HCEC 1CT (cell line): ENCODE measurements at regions not wholly inside any gene's neighbourhood (a gene's known extent, or its start where the extent isn't known, plus 50 kb on each side); places are given as distances from the start of the nearest gene placed in this dataset.
"Not testable (repeated sequence)": the region's sequence is repeated elsewhere in the genome, so short reads cannot be mapped to it uniquely, and the experiment has no call there.

Experiments
- DNase-seq: peaks from one replicate; pipeline ENCODE4 v3.0.0-alpha.2; 2017

DNA sequence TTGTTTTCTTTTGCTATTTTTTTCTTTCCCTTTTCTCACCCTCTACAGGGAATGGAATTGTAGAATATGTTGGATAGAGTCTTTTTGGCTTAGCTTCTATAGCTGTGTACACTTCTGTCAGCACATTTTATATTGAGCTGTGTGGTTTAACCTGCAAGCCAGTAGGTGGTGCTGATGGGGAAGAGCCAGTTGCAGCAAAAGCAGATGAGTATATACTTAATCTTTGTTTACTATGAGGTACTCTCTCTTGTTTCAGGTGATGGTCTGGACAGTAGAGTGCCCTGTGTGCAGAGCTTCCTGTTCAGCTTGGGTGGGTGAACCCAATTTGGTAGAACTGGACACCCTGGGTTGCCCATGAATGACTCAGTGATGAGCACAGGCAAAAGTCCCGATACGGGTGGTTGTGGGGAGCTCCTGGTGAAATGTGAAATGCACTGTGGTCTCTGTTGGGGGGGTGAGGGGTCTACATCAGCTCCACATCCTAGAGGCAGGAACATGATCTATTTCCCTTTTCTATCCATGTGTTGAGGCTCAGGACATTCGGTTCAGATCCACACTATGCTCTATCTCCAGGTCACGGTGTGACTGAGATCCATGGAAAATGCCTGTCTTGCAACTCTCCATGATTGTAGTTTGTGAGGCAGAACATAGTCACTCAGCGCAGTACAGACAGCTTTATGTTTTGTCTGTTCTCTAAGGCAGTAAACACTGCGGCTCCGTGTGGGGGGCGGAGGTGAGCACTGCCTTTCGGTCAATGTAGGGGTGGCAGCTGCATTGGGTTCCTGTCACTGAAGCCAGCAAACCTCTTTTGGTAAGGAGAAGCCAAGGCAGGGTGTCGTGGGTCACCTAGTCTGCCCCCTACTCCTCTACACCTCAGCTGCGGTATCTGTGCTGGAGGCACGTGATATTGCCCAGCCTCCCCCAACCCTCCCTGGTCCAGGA is 353.2 kb downstream of the PRR16 start:
- peak; percentile 44 for DNase-seq

- DNase-seq = no peak
Observed at GRCh38 chr5:120818128-120818527, 354.0 kb downstream of the PRR16 start.

- DNase-seq = peak; percentile 44
Observed at GRCh38 chr5:120823328-120823727, 359.2 kb downstream of the PRR16 start.

DNA sequence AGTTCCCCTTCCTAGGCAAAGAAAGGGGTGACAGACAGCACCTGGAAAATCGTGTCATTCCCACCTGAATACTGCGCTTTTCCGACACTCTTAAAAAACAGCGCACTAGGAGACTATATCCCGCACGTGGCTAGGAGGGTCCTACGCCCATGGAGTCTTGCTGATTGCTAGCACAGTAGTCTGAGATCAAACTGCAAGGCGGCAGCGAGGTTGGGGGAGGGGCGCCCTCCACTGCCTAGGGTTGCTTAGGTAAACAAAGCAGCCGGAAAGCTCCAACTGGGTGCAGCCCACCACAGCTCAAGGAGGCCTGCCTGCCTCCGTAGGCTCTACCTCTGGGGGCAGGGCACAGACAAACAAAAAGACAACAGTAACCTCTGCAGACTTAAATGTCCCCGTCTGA is 367.5 kb downstream of the PRR16 start:
- not testable (repeated sequence) for DNase-seq

- no peak for DNase-seq
Observed at GRCh38 chr5:120841830-120842229, 377.7 kb downstream of the PRR16 start.

DNA sequence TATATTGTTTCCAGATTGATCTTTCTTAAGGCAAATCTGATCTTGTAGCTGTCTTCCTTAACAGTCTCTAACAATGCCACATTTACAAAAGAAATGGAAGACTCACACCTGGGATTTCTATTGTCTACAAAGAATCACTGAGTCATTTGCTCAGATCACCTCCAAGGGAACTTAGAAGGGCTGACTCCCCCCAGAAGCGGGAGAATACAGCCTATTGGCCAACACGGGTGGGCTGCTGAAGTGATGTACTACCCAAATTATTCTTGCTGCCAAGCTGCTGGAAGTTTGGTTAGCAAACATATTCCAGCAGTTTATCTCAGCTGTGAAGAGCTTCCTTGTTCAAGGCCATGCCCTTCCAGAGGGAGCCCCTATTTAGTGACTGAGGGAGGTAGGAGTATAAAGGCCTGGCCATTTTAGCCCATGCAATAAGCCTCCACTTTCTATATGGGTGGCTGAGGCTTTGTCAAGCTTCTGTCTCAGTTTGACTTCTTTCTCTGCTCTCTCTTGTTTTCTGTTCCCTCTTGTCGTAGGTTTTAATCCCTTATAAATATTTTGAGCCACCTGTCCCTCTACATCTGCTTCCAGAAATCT is 379.4 kb downstream of the PRR16 start:
- DNase-seq = no peak

DNA sequence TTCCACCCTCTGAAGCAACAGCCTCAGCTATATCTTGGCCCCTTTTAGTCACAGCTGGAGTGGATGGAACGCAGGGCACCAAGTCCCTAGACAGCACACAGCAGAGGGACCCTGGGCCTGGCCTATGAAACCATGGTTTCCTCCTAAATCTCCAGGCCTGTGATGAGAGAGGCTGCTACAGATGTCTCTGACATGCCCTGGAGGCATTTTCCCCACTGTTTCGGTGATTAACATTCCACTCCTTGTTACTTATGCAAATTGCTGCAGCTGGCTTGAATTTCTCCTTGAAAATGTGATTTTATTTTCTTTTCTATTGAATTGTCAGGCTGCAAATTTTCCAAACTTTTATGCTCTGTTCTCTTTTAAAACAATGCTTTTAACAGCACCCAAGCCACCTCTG is 384.8 kb downstream of the PRR16 start:
- DNase-seq = no peak

DNA sequence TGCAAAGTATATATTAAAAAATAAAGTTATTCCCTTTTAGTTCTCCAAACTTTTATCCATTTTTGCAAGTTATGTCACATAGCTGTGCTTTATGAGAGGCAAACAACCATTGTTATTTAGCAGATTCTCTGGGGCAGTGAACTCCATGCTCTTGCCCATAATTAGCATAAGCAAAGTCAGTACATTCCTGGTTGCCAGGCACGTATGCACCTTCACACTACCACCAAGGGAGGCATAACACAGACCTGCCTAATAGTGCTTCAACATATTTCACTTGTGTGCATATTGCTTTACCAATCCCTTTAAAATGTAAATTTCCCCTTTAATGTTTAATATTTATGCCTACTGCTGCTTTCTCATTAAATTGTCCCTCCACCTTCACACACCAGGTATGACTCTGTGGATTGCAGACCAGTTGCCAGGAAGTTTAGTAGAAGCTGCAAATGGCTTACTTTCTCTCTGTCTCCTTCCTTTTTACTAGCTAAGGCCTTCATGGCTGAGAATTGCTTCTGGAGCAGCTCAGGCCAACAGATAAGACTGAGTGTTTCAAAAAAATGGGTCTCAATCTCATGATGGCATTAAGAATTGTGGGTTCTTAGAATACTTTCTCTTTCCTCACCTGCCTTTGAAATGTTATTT is 388.2 kb downstream of the PRR16 start:
- DNase-seq = no peak

- DNase-seq = no peak
Observed at GRCh38 chr5:120866997-120867396, 402.9 kb downstream of the PRR16 start.

DNA sequence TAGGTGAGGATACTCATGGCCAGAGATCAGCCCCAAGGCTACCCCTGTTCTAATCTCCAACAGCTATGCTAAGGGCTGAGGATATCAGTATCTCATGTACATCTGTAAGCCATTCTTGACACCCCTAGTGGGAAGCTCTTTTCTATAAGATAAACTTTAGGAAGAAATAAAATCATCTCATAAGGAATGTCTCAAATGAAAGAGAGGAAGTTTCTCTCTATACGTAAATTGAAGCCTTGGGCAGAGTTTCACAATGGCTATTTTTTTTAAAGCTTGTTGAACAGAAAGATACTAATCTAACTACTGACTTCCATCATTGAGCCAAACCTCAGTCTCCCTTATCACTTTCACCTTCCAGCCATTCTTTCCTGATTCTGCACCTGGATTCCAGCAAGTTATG is 405.7 kb downstream of the PRR16 start:
- DNase-seq = no peak

- DNase-seq = no peak
Observed at GRCh38 chr5:120872297-120872696, 408.2 kb downstream of the PRR16 start.

- DNase-seq = no peak
Observed at GRCh38 chr5:120873083-120873482, 409.0 kb downstream of the PRR16 start.

DNA sequence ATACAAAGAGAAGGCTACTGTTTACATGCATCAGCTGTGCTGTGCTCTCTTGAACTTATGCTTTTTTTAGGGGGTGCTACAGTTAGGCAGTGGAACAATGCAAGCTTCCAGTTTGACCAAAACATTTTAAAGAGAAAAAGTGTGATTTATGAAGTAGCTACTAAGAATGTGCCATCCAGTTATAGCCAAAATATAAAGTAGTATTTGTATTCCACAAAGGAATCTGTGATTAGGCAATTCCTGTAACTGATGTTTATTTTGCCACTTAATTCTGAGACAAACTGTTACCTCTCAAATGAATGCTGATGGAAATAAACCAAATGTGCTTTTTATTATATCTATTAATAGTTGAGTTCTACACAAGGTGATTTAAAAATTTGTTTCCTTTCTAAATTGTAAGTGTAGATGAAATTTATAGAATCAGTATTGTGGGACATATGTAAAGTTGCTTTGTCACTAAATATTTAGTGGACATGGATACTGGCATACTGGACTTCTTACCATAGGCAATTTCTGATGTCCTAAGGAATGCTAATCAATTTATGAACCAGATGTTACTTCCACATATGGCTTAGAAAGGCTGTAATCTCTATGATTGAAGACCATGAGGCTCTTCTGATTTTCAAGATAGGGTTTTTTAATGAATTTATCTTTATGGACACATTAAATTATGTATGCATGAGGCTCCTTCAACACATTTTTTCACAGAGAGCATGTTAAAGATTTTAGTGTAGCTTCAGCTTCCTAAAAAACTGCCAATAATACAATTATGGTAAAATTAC is 410.2 kb downstream of the PRR16 start:
- DNase-seq = no peak

DNA sequence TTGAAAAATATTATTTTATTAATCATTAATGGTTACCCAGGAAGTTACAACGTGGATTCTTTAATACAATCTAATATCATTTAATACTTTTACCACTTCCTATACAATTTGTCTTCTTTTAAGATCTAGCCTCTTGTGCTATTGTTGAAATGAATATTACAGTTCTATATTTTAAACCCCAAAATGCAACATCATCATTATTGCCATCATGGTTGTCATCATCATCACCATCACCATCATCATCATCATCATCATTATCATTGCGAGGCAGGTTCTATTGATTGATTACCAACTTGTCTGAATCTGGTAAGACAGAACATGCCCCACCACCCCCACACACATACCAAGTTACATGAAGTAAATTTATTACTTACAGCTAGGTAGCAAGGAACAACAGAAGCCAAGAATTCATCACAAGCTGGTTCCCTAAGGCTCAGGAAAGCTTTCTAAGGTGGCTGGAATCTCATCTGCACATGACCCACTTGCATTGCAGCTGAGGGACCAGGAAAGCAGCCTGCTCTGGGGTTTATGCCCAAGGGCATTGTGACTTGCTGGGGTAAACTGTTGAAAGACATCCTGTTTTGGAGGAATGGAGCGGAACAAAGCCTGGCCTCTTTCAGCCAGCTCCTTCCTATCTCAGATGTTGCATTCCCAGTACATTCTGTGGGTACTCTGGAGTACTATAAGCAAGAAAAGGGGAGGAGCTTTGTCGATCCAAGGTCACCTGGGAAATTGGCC is 418.1 kb downstream of the PRR16 start:
- DNase-seq = no peak

GRCh38 chr5:120886351-120886860 is 422.3 kb downstream of the PRR16 start:
- no peak for DNase-seq

DNA sequence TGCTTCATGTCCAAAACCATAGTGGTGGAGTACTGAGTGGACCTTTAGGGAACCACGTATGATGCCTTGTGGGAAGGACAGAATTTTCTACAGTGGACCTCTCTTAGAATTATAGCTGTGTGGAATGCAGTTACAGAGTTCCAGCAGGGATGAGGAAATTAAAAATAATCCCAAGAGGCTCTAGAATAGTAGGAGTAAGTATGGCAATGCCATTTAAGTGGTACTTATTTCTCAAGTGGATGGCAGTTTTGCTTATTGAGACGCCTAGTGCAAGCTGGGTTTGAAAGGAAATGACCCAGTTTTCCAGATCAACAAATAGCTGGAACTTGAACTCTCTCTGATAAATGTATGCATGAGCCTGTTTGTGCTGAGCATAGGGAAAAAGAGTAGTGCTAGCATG is 431.6 kb downstream of the PRR16 start:
- no peak for DNase-seq

GRCh38 chr5:120901199-120901598 is 437.1 kb downstream of the PRR16 start:
- DNase-seq = no peak

DNA sequence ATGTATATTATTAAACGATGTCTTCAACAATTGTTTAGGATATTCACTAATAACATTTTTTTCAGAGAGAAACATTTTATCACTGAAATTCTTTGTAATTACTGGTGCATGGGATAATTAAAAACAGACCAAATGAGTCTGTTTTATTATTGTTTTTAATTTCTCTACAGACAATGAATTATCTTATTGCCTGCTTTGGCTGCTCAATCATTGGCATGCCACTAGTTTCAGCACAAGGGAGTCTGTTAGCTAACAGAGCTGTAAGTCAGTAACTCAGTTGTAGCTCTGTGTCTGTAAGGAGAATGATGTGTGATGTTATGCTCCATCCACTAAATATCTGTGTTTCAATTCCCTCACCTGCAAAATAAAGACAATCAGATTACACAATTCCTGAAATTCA is 443.9 kb downstream of the PRR16 start:
- DNase-seq = no peak

DNA sequence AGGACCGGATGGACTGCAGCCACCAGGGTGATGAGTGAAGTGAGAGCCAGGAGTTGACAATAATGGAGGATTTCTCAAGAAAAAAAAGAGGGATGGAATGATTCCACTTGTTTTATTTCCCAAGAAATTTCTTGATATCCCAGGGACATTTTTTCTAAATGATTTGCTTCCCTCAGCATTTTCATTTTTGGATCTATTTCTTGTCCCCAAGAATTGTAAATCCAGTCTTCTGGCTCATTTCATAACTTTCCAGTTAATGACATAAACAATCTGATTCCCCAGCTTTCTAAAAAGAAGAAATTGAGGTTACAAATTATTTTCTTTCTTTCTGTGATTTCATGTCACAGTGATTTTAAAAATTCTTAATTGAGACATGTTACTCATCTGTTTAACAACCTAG is 446.5 kb downstream of the PRR16 start:
- no peak for DNase-seq

GRCh38 chr5:120913396-120913795 is 449.3 kb downstream of the PRR16 start:
- DNase-seq = no peak

DNA sequence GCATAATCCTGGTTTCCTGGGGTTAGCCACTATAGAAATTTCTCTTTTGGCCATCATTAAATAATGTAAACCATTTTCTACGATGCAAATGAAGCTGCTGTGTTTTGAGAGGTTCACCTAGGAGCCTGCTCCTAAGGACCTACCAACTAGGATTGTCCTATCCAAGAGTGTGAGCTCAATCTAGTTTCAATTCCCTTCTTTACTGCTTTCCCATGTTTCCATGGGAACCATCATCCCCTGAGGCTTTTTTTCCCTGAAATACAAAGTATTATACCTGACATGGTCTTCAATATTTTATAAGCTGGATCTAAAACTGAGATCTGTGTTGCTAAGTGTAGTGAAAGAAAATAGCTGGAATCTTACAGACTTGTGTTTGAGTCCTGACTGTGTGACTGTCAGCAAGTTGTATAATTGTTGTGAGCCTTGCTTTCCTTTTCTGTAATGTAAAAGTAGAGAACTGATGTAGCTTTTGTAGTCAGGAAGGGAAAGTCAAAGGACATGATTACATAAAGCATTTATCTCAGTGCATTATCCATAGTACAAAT is 453.2 kb downstream of the PRR16 start:
- DNase-seq = no peak

- peak; percentile 9 for DNase-seq
Observed at GRCh38 chr5:120919017-120919416, 454.9 kb downstream of the PRR16 start.
